ENCODE measurements at regions not wholly inside any gene's neighbourhood (a gene's known extent, or its start where the extent isn't known, plus 50 kb on each side); places are given as distances from the start of the nearest gene placed in this dataset.

- no peak for DNase-seq (ENCODE audit: low read depth)
Measured at GRCh38 chr6:145022199-145022796, 713.0 kb downstream of the EPM2A start.

- DNase-seq (ENCODE audit: low read depth): no peak
Measured at GRCh38 chr6:145023116-145023726, 712.1 kb downstream of the EPM2A start.

- no peak for DNase-seq (ENCODE audit: low read depth)
Measured at GRCh38 chr6:145025488-145025887, 709.8 kb downstream of the EPM2A start.

GRCh38 chr6:145026267-145026679, 709.0 kb downstream of the EPM2A start:
- no peak for DNase-seq (ENCODE audit: low read depth)

- DNase-seq (ENCODE audit: low read depth): no peak
Measured at GRCh38 chr6:145028144-145028818, 707.0 kb downstream of the EPM2A start.

GRCh38 chr6:145031001-145031400, 704.3 kb downstream of the EPM2A start:
- DNase-seq (ENCODE audit: low read depth): no peak

GRCh38 chr6:145031962-145032361, 703.4 kb downstream of the EPM2A start:
- DNase-seq (ENCODE audit: low read depth): no peak

- DNase-seq (ENCODE audit: low read depth): no peak
Measured at GRCh38 chr6:145032562-145033145, 702.7 kb downstream of the EPM2A start.

GRCh38 chr6:145034664-145035063, 700.7 kb downstream of the EPM2A start:
- no peak for DNase-seq (ENCODE audit: low read depth)

GRCh38 chr6:145036236-145036635, 699.1 kb downstream of the EPM2A start:
- DNase-seq (ENCODE audit: low read depth): no peak

- no peak for DNase-seq (ENCODE audit: low read depth)
Measured at GRCh38 chr6:145036848-145037567, 698.3 kb downstream of the EPM2A start.

- no peak for DNase-seq (ENCODE audit: low read depth)
Measured at GRCh38 chr6:145042559-145042958, 692.8 kb downstream of the EPM2A start.

GRCh38 chr6:145043926-145044500, 691.3 kb downstream of the EPM2A start:
- DNase-seq (ENCODE audit: low read depth): no peak

- DNase-seq (ENCODE audit: low read depth): no peak
Measured at GRCh38 chr6:145044641-145045246, 690.6 kb downstream of the EPM2A start.

GRCh38 chr6:145045582-145045981, 689.7 kb downstream of the EPM2A start:
- no peak for DNase-seq (ENCODE audit: low read depth)

- DNase-seq (ENCODE audit: low read depth): no peak
Measured at GRCh38 chr6:145047891-145048290, 687.4 kb downstream of the EPM2A start.

GRCh38 chr6:145051661-145052060, 683.7 kb downstream of the EPM2A start:
- DNase-seq (ENCODE audit: low read depth): no peak

- DNase-seq (ENCODE audit: low read depth): no peak
Measured at GRCh38 chr6:145055567-145055966, 679.8 kb downstream of the EPM2A start.

- DNase-seq (ENCODE audit: low read depth): no peak
Measured at GRCh38 chr6:145060714-145061113, 674.6 kb downstream of the EPM2A start.

GRCh38 chr6:145063091-145063490, 672.2 kb downstream of the EPM2A start:
- no peak for DNase-seq (ENCODE audit: low read depth)

- no peak for DNase-seq (ENCODE audit: low read depth)
Measured at GRCh38 chr6:145067430-145067829, 667.9 kb downstream of the EPM2A start.

- no peak for DNase-seq (ENCODE audit: low read depth)
Measured at GRCh38 chr6:145068577-145068976, 666.7 kb downstream of the EPM2A start.
